RKO (cell line): ENCODE measurements at regions not wholly inside any gene's neighbourhood (a gene's known extent, or its start where the extent isn't known, plus 50 kb on each side); places are given as distances from the start of the nearest gene placed in this dataset.
A peak's percentile ranks its signal among the peaks of the same experiment; 100 is the strongest.
"Not testable (repeated sequence)": the region's sequence is repeated elsewhere in the genome, so short reads cannot be mapped to it uniquely, and the experiment has no call there.

Experiments
- DNase-seq: peaks from one replicate; pipeline ENCODE4 v3.0.0-alpha.2; 2016; ENCODE audit warnings: low spot score

- DNase-seq = no peak
Measured at GRCh38 chr2:234898534-234899053, 53.2 kb upstream of the SH3BP4 start.

DNA sequence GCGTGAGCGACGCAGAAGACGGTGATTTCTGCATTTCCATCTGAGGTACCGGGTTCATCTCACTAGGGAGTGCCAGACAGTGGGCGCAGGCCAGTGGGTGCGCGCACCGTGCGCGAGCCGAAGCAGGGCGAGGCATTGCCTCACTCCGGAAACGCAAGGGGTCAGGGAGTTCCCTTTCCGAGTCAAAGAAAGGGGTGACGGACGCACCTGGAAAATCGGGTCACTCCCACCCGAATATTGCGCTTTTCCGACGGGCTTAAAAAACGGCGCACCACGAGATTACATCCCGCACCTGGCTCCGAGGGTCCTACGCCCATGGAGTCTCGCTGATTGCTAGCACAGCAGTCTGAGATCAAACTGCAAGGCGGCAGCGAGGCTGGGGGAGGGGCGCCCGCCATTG is 63.4 kb upstream of the SH3BP4 start:
- DNase-seq = not testable (repeated sequence)

GRCh38 chr2:234887195-234887594 is 64.6 kb upstream of the SH3BP4 start:
- no peak for DNase-seq

GRCh38 chr2:234885886-234886285 is 65.9 kb upstream of the SH3BP4 start:
- no peak for DNase-seq

DNA sequence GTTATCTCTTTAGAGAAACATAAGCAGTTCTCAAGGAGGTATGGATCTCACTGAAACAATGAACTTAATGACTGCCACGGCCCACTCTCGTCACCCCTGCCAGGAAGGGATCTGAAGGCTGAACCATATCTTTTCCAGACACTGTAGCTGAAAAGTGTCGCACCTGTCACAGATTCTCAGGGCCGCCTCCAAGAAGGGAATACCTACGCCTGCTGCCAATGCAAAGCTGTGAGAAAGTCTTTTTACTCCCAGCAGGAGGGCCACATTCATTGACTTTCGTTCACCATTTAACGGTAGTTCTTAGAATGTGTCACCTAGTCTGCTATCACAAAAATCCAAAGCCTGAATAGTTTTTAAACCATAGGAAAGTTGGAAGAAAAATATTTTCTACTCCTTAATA is 66.7 kb upstream of the SH3BP4 start:
- DNase-seq = no peak

DNA sequence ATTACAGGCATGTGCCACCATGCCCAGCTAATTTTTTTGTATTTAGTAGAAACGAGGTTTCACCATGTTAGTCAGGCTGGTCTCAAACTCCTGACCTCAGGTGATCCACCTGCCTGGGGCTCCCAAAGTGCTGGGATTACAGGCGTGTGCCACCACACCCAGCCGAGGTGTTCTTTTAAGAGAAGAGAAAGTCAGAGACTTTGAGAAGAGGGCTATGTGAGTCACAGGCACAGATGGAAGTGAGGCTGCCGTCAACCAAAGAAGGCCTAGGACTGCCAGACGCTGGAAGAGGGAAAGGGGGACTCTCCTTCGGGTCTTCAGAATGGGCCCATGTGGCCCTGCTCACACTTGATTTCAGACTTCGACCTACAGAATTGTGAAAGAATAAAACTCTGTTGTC is 67.2 kb upstream of the SH3BP4 start:
- DNase-seq = no peak

- DNase-seq = peak; percentile 63
Measured at GRCh38 chr2:234881413-234882241, 70.2 kb upstream of the SH3BP4 start.

DNA sequence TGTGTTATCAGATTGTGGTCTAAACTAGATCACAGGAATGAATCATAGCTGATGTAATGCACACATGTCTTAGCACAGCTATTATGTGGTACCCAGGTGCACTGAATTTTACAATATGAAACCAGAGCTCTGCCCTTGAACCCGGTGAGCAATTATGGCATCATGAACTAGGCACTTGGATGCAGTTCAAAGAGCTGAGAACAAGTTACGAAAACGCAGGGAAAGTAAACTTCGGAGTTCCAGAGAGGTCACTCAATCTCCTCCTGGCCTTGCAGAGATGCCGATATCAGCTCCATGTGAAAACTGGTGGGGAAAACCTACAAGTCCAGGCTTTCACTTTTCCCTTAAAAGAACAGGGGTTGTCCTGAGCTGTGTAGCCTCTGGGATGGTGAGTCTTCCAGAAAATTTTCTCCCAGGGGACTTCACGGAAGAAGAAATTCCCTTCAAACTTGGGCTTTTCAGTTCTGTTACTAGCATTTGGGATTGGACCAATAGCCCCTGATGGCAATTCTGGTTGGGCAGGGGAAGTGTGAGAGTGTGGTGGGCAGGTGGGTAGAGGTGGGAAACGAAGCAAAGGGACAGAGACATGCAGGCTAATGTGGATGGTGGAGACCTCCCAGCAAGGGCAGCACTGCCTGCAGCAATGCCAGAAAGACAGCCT is 71.1 kb upstream of the SH3BP4 start:
- DNase-seq = peak; percentile 89

DNA sequence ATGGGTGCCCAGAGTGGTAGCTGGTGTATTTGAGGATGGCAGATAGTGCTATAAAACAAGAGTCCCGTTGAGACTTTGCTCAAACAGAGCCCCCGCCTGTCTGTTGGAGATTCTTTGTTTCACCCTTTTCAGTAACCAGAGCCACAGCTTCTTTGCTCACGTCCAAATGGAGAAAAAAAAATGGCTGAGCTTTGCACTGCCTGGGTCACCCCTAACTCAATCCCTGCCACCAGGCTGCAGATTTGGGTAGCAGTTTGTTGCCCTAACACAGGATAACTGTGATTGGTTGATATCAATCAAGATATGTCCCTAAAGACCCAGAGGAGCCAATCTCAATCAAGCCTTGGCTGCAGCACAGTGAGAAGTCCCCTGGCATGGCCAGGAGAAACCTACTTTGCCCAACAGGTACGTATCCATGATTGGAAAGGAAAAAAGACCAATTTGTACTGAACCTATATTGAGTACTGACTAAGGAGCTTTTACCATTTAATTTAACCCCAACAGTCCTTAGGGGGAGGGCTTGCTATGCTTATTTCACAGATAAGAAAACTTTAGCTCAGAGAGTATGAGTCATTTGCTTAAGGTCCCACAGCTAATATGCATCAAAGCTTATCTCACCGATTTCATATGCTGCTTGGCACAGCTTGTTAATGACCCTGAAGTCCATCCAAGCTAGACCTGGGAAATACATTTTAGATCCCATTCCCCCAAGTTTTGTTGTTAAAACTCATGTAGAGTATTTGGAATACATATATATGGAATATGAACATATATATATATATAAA is 72.0 kb upstream of the SH3BP4 start:
- DNase-seq = peak; percentile 33

- DNase-seq = not testable (repeated sequence)
Measured at GRCh38 chr2:234876621-234877020, 75.2 kb upstream of the SH3BP4 start.

DNA sequence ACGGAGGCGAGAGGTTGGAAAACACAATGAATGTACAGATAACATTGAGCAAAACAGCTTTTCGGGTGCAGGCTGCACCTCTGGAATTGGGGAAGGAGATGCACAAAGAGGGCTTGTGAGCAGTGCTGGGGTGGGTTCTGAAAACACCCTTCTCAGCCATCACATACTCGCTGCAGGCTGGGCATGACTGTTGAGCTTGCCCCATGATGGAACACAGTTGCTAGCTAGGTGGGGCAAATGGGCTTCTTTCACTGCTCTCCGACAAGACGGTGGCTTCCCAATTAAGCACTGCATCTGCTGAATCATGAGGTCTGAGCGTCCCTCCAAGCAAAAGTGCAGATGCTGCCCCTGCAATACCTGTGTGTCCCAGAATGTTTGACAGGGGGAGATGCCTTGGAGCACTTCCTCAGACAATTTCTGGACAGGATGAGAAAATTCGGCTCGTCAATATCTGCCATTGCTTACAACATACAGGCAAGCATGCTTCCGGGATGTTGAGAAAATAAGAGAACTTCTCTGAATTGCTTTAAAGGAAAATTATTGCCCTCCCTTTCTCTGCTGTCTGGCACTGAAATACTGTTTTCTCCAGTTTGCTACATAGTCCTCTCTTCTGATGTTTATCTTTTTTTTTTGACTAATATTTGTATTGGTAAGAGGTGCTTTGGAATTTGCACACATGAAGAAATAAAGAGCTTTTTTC is 77.3 kb upstream of the SH3BP4 start:
- no peak for DNase-seq

DNA sequence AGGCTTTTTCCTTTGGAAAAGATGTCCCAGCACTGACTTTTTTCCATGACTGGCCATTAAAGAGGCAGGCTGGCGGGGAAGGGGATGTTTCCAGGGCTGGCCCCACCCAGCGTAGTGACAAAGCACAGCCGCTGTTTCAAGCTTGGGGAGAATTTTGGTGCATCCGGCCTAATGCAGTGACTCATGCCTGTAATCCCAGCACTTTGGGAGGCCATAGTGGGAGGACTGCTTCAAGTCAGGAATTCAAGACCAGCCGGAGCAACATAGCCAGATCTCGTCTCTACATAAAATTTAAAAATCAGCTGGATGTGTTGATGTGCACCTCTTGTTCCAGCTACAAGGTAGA is 78.0 kb upstream of the SH3BP4 start:
- DNase-seq = no peak

DNA sequence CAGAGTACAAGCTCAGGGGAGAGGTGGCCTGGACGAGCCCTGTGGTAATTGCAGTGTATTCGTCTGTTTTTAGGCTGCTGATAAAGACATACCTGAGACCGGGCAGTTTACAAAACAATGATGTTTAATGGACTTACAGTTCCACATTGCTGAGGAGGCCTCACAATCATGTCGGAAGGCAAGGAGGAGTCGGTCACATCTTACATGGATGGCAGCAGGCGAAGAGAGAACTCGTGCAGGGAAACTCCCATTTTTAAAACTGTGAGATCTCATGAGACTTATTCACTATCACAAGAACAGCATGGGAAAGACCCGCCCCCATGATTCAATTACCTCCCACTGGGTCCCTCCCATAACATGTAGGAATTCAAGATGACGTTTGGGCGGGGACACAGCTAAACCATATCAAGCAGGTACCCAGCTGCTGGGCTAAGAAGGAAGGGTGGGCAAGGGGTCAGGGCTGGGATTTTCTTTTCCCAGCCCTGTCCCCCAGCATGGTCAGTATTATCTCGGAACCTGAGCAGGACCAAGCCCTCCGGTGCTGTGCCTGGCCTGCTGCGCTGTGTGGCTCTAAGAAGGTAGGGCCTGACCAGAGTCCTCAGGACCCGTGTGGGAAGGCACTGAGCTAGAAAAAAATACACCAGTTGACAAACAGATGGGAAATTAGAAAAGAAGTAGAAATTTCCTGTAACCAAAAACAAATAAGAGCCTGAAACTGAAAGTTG is 78.6 kb upstream of the SH3BP4 start:
- DNase-seq = no peak

- no peak for DNase-seq
Measured at GRCh38 chr2:234869969-234870368, 81.8 kb upstream of the SH3BP4 start.

GRCh38 chr2:234869164-234869563 is 82.7 kb upstream of the SH3BP4 start:
- DNase-seq = no peak

DNA sequence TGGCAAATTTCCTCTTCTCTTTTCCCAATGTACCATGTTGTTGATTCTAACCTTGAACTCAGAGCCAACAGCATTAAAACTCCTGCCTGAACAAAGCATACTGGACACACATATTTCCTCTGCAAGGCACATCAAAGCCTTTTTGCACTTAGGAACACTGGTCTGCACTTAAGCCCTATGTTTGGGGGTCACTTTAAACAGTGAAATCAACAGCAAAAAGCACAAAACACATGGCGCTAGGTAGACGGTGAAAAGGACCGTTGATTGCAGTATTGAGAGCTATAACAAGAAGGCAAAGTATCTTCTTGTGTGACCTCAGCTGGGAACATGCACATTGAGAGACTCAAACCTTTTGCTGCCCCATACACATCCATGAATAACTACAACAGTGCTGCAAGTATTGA is 83.9 kb upstream of the SH3BP4 start:
- DNase-seq = no peak

GRCh38 chr2:234865586-234865985 is 86.2 kb upstream of the SH3BP4 start:
- DNase-seq = no peak

GRCh38 chr2:234865040-234865439 is 86.8 kb upstream of the SH3BP4 start:
- DNase-seq = no peak

DNA sequence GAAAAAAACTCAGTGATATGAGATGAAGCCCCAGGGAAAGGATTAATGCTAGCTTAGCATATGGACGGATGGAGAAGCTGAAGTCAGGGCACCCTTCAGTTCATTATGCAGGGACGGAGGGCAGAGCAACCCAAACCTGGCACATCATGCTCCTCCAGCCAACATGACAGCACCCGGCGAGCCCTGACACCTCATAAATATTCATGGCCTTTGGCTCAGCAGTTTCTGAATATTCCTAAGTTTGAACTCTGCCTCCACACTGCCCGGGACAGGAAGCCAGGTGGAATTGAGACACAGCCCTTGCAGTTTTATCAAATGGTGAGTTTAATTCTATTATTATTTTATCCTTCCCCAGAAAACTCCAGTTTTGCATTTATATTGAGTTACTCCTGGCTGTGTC is 87.3 kb upstream of the SH3BP4 start:
- no peak for DNase-seq

DNA sequence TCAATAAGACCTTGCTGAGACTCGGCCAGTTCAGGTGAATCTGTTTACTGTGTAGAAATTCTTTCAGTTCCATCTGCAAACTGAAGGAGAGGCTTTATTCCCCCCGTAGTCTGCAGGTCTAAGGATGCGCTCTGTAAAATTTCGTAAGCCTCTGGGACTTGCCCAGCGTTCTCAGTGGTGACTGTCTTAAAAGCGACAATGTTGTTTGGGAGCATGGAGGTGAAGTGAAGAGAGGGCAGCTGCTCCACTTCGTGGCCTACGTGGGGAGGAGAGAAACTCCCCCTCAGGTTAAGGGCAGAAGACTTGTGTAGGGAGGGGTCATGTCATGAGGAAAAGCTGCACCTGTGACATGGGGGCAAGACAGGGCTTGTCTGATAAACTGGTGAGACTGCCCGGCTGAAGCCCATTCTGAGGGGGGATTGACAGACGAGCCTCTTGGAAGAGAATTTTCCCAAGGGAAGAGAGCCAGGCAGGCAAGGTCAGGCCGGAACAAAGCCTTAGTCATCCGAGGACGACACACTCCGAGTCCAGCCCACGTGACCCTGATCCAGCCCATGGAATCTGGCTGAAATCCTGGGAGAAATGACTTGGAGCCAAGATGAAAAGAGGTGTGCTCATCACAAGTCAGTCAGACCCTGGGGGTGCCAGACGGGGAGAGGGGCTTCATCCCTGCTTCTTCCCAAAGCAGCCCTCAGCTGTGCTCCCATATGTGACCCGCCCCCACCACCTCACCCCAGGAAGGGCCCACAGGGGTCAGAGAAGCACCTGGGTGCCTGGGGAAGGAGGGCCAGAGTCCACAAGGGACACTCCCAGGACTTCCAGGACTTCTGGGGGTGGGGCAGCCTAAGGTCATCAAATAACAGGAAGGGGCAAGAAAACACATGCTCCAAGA is 88.5 kb upstream of the SH3BP4 start:
- peak; percentile 51 for DNase-seq
